ENCODE measurements at regions not wholly inside any gene's neighbourhood (a gene's known extent, or its start where the extent isn't known, plus 50 kb on each side); places are given as distances from the start of the nearest gene placed in this dataset.

DNA sequence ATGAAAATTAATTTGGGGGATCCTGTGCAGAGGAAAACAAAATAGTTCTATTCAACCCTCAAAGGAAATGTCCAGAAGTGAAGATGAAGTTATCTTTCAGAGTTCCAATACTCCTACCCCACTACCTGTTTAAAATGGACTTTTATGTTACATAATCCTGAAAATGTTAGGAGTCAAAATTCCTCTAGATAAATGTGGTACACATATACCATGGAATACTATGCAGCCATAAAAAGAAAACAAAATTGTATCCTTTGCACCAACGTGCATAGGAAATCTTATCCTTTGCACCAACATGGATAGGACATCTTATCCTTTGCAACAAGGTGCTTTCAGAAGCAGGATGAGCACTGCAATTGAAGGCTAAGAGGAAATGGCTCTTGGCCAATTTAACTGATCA is 245.2 kb downstream of the LTN1 start:
- no peak for DNase-seq

- DNase-seq, result no peak
Measured at GRCh38 chr21:28746166-28746565, 246.5 kb downstream of the LTN1 start.

DNA sequence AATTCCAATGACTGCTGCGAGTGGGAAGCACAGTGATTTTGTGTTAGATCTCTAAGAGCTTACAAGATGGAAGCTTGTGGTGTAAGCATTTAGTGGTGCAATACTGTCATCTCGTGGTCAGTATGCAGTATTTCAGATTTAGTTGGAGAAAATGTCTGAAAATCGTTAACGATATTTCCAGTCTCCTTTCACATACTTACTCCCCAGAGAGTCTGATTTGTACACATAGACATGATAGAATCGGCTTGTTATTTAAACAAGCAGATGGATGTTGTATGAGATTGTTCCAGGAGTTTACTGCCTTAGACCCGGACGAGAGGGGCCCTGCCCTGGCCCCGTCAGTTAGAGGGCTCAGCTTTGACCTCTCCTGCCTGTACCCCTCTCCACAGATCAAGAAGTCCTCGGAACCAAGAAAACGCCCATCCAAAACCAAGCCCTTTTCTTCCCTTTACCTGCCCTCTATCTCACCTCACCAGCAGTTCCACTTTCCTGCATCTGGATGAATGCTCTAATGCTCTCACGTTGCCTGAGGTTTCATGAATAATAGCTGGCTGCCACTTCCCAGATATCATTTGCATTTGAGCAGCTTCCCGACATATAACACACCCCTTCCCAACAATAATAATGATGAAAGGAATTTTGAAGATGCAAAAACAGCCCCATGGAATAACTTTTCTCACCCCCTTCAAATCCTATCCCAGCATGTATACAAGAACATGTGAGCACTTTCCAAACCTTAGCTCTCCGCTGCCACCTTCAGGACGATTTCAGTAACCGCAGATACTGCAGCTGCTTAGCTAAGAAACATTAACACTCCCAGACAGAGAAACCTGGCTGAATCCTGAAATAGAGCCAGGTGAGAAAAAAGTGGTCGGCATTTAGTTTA is 247.3 kb downstream of the LTN1 start:
- peak; percentile 51 for DNase-seq

DNA sequence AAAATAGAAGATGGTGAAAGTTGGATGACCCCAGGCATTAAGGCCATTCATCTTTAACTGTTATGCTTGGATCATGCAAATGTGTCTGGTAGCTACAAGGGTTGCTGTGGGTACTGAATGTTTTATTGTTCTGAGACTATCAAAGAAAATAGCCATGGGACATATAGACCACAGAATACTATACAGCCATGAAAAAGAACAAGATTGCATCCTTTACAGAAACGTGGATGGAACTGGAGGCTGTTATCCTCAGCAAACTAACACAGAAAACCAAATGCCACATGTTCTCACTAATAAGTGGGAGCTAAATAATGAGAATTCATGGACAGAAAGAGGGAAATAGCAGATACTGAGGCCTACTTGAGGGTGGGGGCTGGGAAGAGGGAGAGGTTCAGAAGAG is 249.0 kb downstream of the LTN1 start:
- no peak for DNase-seq

GRCh38 chr21:28742527-28742926 is 250.2 kb downstream of the LTN1 start:
- DNase-seq, result no peak

DNA sequence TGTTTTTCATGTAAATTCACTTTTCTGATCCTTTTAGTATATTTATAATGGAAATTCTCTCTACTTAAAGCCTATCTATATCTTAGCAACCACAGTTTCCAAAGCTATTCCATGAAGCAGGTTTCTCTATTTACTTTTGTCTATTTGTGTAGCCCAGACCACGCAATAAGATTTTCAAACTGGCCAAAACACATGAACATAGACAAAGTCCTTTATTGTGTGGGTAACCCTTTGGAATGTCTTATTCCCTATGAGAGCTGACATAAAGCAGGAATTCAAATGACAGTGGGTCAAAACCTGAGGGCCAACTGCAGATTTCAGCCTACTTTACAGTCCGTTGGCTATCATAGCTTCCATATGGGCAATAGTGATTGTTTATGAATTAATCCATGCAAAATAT is 252.6 kb downstream of the LTN1 start:
- DNase-seq, result no peak

DNA sequence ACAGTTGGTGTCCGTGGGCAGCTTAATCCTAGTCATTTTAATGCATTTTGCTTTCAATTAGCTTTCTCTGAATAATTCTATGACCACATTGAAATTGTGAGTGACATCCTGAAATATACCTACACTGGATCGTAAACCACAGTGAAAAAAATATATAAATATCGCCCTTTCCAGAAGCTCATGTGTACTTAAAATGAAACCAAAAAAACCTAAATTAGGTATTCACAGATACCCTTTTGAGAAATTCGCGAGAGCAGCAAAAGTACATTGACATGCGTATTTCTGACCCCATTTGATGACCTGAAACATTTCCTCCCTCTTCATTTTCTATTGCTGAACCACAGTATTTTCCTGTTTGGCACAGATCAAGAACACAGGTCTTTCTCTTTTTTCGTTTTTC is 253.8 kb downstream of the LTN1 start:
- DNase-seq, result no peak

DNA sequence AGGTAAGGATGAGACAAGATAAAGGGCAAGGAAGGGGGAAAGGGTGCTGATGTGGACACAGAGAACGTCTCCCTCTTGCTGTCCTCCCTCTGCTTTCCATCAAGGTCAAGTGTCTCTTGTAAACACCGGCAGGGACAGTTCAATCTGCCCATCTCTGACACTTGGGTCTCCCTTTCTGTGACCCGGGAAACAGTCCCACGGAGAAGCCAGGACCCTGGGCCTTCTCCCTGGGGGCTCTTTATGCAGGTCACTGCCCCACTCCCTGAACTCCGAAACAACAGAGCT is 254.3 kb downstream of the LTN1 start:
- no peak for DNase-seq

DNA sequence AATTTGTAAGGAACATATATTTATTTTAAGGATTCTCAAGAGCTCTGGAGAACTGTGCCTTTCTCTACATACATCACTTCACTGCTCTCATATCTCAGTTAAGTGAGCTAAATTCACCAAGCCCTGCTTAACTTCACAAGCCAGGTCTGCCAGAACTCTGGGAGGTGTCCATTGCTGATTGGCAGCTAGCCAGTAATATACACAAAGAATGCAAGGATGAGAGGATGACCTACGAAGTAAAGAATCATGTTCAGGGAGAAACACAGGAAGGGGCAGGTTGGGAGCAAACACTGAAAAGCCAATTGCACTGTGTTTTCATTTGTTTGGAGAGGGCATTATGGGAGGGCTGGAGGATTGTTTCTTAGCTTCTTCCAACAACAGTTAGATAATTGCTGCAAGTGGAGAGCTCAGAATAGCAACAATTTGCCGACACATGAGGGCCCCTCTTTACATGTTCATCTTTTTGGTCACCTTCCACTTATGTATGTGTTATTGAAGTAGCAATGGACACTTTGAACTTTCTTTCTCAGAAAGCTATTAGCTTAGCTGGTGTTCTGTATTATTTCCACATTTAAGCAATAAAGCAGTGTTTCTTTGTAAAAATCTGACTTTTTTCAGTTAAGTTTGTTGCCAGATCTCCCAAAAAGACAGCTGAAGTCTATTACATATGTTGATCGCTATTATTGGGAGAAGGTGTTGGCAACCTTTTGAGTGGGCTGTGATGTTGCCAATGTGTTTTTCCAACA is 254.8 kb downstream of the LTN1 start:
- no peak for DNase-seq

DNA sequence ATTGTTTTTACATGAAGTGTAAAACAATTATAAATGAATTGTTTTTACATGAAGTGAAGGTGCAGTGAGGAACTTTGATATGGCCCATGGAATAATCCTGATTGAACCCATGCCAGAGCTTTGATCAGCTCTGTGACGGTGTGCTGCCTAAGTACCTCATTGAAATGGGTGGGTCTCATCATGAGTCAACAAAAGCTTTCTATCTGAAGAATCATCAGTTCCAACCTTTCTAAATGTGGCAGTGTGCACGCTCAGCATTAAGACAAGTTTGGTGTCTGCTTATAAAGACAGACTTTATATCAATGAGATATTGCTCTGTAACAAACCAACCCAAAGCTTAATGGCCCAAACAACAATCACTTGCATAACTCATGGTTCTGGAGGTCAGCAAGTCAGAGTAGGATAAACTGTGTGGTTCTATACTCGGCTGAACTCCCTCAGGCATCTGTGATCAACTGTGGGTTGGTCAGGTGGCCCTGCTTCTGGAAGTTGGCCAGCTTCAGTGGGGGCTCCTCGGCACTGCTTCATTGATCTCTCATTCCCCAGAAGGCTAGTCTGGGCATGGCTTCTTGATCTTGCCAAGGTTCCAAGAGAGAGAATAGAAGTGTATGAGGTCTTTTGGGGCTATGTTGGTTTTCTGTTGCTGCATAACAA is 258.0 kb downstream of the LTN1 start:
- no peak for DNase-seq

- DNase-seq, result no peak
Measured at GRCh38 chr21:28731700-28732321, 260.9 kb downstream of the LTN1 start.

GRCh38 chr21:28729887-28730286 is 262.8 kb downstream of the LTN1 start:
- no peak for DNase-seq

DNA sequence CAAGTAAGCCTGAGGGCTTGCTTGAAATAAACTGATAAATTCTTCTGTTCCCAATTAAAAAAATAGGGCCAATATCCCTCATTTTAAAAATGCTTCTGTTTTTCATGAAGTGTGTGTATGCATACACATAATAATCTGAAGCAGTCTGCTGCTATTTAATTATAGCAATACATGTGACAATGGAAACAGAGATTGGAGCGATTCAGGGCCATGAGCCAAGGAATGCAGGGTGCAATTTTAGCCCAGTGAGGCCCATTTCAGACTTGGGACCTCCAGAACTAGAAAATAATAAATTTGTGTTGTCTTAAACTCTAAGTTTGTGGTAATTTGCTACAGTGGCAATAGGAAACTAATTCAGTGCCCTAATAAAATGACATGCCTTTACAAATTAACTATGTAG is 264.9 kb downstream of the LTN1 start:
- DNase-seq, result no peak

- no peak for DNase-seq
Measured at GRCh38 chr21:28725396-28725795, 267.3 kb downstream of the LTN1 start.

DNA sequence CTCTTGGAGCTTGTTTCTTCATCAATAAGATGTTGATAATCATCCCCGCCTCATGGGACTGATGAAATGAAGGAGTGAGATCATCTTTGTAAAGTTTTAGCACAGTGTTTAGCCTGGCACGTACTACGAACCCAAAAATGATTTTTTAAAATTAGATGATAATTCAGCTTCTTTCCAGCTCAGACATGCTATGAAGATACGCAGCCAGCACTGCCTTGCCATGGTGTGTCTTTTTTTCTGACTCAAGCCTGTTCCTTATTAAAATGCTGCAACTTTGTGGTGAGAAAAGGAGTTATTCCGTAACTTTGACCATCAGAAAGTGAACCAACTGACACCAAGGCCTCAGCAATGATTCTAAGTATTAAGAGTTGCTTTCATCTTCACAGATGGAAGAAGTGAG is 269.0 kb downstream of the LTN1 start:
- no peak for DNase-seq

DNA sequence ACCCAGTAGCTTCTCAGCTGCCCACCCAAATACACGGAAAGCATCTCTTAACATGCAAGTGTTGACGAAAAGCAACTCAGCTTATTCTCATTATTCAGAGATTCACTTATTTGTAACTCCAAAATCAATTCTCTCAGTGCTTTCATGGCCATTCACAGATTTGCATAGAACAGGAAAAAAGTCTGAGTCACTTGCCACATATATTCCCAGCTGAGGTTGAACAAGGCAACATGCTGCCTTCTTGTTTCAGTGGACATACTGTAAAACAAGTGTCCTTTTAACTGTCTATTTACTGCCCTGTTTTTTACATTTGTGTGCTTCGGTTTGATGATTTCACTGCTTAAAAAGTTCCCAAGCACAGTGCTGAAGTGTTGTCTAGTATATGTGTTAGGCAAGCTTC is 273.0 kb downstream of the LTN1 start:
- no peak for DNase-seq

DNA sequence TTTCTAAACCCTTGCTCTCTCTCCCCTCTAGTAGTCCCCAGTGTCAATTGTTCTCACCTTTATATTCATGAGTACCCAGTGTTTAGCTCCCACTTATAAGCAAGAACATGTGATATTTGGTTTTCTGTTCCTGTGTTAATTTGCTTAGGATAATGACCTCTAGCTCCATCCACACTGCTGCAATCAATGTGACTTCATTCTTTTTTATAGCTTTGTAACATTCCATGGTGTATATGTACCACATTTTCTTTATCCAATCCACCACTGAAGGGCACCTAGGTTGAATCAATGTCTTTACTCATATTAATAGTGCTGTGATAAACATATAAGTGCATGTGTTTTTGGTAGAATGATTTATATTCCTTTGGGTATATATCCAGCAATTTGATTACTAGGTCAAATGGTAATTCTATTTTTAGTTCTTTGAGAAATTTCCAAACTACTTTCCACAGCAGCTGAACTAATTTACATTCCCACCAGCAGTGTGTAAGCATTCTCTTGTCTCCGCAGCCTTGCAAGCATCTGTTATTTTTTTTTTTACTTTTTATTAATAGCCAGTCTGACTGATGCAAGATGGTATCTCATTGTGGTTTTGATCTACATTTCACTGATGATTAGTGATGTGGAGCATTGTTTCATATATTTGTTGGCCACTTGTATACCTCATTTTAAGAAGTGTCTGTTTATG is 277.8 kb downstream of the LTN1 start:
- DNase-seq, result no peak

DNA sequence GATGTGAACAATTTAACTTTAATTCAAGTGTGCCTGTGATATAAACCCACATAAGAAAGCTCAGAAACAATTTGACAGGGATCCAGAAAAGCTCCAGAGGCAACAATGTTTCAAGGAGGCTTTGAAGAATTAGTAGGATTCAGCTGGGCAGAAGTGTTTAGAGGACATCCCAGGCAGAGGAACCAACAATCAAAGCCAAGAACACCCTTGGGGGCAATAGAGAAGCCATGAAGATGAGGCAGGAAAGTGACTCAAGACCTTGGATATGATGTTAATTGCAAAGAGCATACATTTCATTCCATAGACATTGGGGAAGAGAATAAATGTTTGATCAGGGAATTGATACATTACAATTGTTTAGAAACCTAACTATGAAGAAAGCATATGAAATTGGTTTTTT is 280.3 kb downstream of the LTN1 start:
- DNase-seq, result no peak

DNA sequence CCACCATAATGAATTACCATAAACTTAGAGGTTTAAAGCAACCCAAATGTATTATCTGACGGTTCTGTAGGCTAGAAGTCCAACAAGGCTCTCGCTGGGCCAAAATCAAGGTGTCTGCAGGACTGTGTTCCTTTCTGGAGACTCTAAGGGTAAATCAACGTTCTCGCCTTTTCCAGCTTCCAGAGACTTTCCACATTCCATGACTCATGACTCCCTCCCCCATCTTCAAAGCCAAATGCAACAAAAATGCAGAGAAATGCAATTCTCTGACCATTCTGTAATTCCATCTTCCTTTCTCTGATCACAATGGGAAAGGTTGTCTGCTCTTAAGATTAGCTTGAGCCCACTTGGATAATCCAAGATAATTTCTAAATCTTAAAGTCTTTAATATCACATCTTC is 287.1 kb downstream of the LTN1 start:
- no peak for DNase-seq

GRCh38 chr21:28704746-28705145 is 287.9 kb downstream of the LTN1 start:
- no peak for DNase-seq

DNA sequence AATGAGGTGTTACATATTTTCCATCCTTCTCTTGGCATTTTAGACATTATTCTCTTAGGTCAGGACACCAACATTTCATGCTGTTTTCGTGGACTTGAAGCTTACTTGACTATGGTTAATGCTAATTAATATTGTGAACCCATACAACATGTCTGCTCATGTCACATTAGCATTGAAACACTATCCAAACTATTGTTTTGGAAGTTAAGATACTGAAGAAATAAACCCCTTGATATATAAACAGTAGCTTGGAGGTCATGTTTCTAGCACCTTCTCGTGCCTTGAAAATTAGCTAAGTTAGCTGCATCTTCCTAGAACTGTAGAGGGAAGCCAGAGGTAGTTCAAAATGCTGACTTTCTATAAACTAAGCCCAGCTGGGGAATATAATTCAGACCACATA is 288.8 kb downstream of the LTN1 start:
- DNase-seq, result no peak

- DNase-seq, result no peak
Measured at GRCh38 chr21:28699596-28700259, 292.9 kb downstream of the LTN1 start.

DNA sequence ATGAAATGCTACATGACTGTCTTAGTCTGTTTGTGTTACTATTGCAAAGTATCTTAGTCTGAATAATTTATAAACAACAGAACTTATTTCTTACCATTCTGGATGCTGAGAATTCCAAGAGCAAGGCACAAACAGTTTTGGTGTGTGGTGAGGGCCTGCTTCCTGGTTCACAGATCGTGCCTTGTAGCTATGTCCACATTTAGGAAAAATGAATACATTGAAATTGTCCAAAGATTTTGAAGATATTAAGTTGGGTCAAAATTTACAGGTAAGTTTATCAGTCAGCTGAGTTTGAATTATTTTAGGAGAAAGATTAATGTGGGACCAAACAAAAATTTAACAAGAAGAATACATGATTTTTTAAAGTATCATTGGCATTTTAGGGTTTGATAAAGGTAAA is 293.5 kb downstream of the LTN1 start:
- no peak for DNase-seq

Measured in KG1 (cell line).